SK-N-SH (cell line): ENCODE measurements at regions not wholly inside any gene's neighbourhood (a gene's known extent, or its start where the extent isn't known, plus 50 kb on each side); places are given as distances from the start of the nearest gene placed in this dataset.
A peak's percentile ranks its signal among the peaks of the same experiment; 100 is the strongest.

Experiments used
- CTCF ChIA-PET: fragments of 300-600, 350-600 bp; formaldehyde crosslinking; extraction: SDS; loops from one replicate; lab custom pipeline; 2021; lab: Yijun Ruan, JAX
- POLR2A ChIA-PET: fragments of 350-600 bp; sonication (Branson Sonifier 250); formaldehyde crosslinking; extraction: SDS; loops from one replicate; lab custom pipeline; 2020; ENCODE audit warnings: antibody characterized with exemption, inconsistent platforms; lab: Yijun Ruan, JAX
- DNase-seq: peaks from one replicate; pipeline ENCODE4 v3.0.0; 2012
- H2AFZ ChIP-seq: fragments of 200-600 bp; sonication (generic); 2 replicates; pipeline ENCODE4 v1.8.1; 2016; ENCODE audit warnings: antibody characterized with exemption, mild to moderate bottlenecking, low read depth
- H3F3A ChIP-seq: fragments of 200-600 bp; sonication (generic); replicated peaks from 2 replicates; pipeline ENCODE3; 2016; ENCODE audit warnings: antibody characterized with exemption, mild to moderate bottlenecking; ENCODE audit not compliant: insufficient read depth
- H3K27ac ChIP-seq, 2 experiments: fragments of 200-500 bp in 1 of 2; fragments of 200-600 bp in 1 of 2; sonication (Bioruptor generic) in 1 of 2; sonication (generic), shearing (Covaris generic) in 1 of 2; 2 replicates each; pipeline versions ENCODE4 v1.5.1 to v1.6.1; 2014 to 2016; ENCODE audit warnings: low read depth in 2 of 2, inconsistent platforms in 1 of 2, low read length in 1 of 2, mild to moderate bottlenecking in 1 of 2, mixed read lengths in 1 of 2
- H3K27me3 ChIP-seq: fragments of 200-600 bp; sonication (generic), shearing (Covaris generic); 2 replicates; pipeline ENCODE4 v1.6.1; 2016; ENCODE audit warnings: mixed run types; ENCODE audit not compliant: insufficient read depth
- H3K36me3 ChIP-seq, 2 experiments: fragments of 200-500 bp in 1 of 2; fragments of 200-600 bp in 1 of 2; sonication (Bioruptor generic) in 1 of 2; sonication (generic) in 1 of 2; replicated peaks in 1 of 2; 2 replicates each; pipeline versions ENCODE3 to v1.5.1; 2014 to 2016; ENCODE audit warnings: low read length in 1 of 2, mild to moderate bottlenecking in 1 of 2; ENCODE audit not compliant: insufficient read depth in 2 of 2, control insufficient read depth in 1 of 2
- H3K4me1 ChIP-seq, 2 experiments: fragments of 200-500 bp in 1 of 2; fragments of 200-600 bp in 1 of 2; sonication (Bioruptor generic) in 1 of 2; sonication (generic), shearing (Covaris generic) in 1 of 2; 2 replicates each; pipeline versions ENCODE4 v1.5.1 to v1.6.1; 2014 to 2016; ENCODE audit warnings: low read depth in 1 of 2, low read length in 1 of 2, mixed run types in 1 of 2; ENCODE audit not compliant: insufficient read depth in 2 of 2, control insufficient read depth in 1 of 2
- H3K4me2 ChIP-seq: fragments of 200-600 bp; sonication (generic), shearing (Covaris generic); 2 replicates; pipeline ENCODE4 v1.6.1; 2017; ENCODE audit warnings: mixed run types
- H3K4me3 ChIP-seq, 2 experiments: fragments of 200-500 bp in 1 of 2; fragments of 200-600 bp in 1 of 2; sonication (Bioruptor generic) in 1 of 2; sonication (generic), shearing (Covaris generic) in 1 of 2; 2 replicates each; pipeline versions ENCODE4 v1.5.1 to v1.8.1; 2014 to 2016; ENCODE audit warnings: low read depth in 2 of 2, inconsistent platforms in 1 of 2, low read length in 1 of 2, mild to moderate bottlenecking in 1 of 2, mixed read lengths in 1 of 2, moderate library complexity in 1 of 2
- H3K79me2 ChIP-seq: fragments of 200-600 bp; sonication (generic); 2 replicates; pipeline ENCODE4 v1.8.1; 2017; ENCODE audit warnings: mild to moderate bottlenecking; ENCODE audit not compliant: insufficient read depth
- H3K9ac ChIP-seq: fragments of 200-600 bp; sonication (generic); 2 replicates; pipeline ENCODE4 v1.6.1; 2017; ENCODE audit warnings: mixed run types
- H3K9me2 ChIP-seq: fragments of 200-600 bp; sonication (generic); 2 replicates; pipeline ENCODE4 v1.6.1; 2017; ENCODE audit warnings: mixed run types
- H3K9me3 ChIP-seq: fragments of 200-600 bp; sonication (generic); 2 replicates; pipeline ENCODE4 v1.6.1; 2017; ENCODE audit warnings: mixed run types, mild to moderate bottlenecking, moderate library complexity
- H4K20me1 ChIP-seq: fragments of 200-600 bp; sonication (generic); 2 replicates; pipeline ENCODE4 v1.6.1; 2017; ENCODE audit warnings: mild to moderate bottlenecking, mixed run types; ENCODE audit not compliant: insufficient read depth
- CHD2 ChIP-seq: fragments of 150-350 bp; IDR thresholded peaks from 2 replicates; pipeline ENCODE4 v1.6.1; 2018; ENCODE audit warnings: low read length; ENCODE audit not compliant: partially characterized antibody
- ELF1 ChIP-seq: IDR thresholded peaks from 2 replicates; pipeline ENCODE4 v1.4.0; 2012
- EP300 ChIP-seq, 2 experiments: IDR thresholded peaks; 2 replicates each; pipeline versions ENCODE4 v1.4.0 to v1.6.1; 2012; ENCODE audit warnings: borderline replicate concordance in 1 of 2, low read depth in 1 of 2, low read length in 1 of 2
- EZH2phosphoT487 ChIP-seq: fragments of 200-600 bp; sonication (generic); IDR thresholded peaks from 2 replicates; pipeline ENCODE4 v1.6.1; 2017; ENCODE audit warnings: low read depth, mixed run types, mild to moderate bottlenecking, antibody characterized with exemption, moderate library complexity, borderline replicate concordance
- FOXJ3 ChIP-seq: sonication (generic); formaldehyde crosslinking; IDR thresholded peaks from 2 replicates; pipeline ENCODE4 v1.5.1; 2020; ENCODE audit warnings: mild to moderate bottlenecking, missing genetic modification reagents
- GATA2 ChIP-seq: sonication (generic); formaldehyde crosslinking; IDR thresholded peaks from 2 replicates; pipeline ENCODE4 v1.5.0; 2020; ENCODE audit warnings: mild to moderate bottlenecking, missing genetic modification reagents
- IRF3 ChIP-seq: fragments of 150-350 bp; IDR thresholded peaks from 2 replicates; pipeline ENCODE4 v1.6.1; 2016; ENCODE audit warnings: mild to moderate bottlenecking, low read depth, low read length
- RAD21 ChIP-seq: IDR thresholded peaks from 2 replicates; pipeline ENCODE4 v1.6.1; 2012; ENCODE audit warnings: mild to moderate bottlenecking, low read length
- SIN3A ChIP-seq: IDR thresholded peaks from 2 replicates; pipeline ENCODE4 v1.6.1; 2012; ENCODE audit warnings: low read depth, mild to moderate bottlenecking, low read length, moderate library complexity, borderline replicate concordance
- SMC3 ChIP-seq: IDR thresholded peaks from 2 replicates; pipeline ENCODE4 v1.6.1; 2012; ENCODE audit warnings: low read depth, low read length, improper control_type of control experiment
- TCF12 ChIP-seq: IDR thresholded peaks from 2 replicates; pipeline ENCODE4 v1.4.0; 2012
- WGBS: methylation state at CpG from one replicate; pipeline ENCODE4 v1.1.6; 2017; ENCODE audit warnings: low lambda C conversion rate; 5-methylcytosine and 5-hydroxymethylcytosine counted together
- TF ChIP-seq, protein P1 (sequence below): fragments of 200-600 bp; sonication (generic); IDR thresholded peaks from 2 replicates; pipeline ENCODE4 v1.6.1; 2017; ENCODE audit warnings: antibody characterized with exemption, mild to moderate bottlenecking, moderate library complexity
- TF ChIP-seq, protein P2 (sequence below): IDR thresholded peaks from 2 replicates; pipeline ENCODE4 v1.4.0; 2012; ENCODE audit warnings: low read depth
- TF ChIP-seq, protein P3 (sequence below): IDR thresholded peaks from 2 replicates; pipeline ENCODE4 v1.4.0; 2012; ENCODE audit warnings: low read depth, borderline replicate concordance

DNA sequence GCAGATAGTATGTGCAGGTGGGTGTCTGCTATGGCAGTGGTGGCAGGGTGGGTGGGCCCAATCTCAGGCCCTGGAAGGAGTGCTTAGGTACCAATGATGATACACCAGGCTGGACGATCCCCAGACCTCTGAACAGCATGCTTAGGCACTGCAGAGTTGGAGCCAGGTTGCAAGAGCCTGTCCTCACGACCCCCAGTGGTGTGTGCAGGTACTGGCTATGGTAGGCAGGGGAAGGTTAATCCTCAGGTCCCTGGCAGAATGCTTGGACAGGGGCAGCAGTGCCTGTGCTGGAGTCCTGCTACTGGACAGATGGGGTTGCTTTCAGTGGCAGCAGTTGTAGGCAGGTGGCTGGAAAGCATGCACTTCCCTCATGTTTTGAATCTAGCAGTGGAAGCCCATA, 100.5 kb upstream of the NEK7 start:
- Histone ChIP-seq H3K9me3 (0 out of 2 replicates have a peak, but pooled peaks cover 3% of the 10 kb centered on the region), H3K9ac (no peak overlapping the region), H3K4me1 (no peaks in the 10 kb centered on the region), H3K9me2 (no peaks in the 10 kb centered on the region), H2AFZ (no peak overlapping the region), H3K79me2 (no peaks in the 10 kb centered on the region), H3F3A (no peaks in the 10 kb centered on the region), H3K4me2 (no peak overlapping the region), H3K36me3 (peaks cover 0 to 4% of the 10 kb centered on the region in 2 experiments), H3K4me3 (no peak overlapping the region), H3K27ac (no peak overlapping the region), H4K20me1 (no peaks in the 10 kb centered on the region), H3K27me3 (no peaks in the 10 kb centered on the region)
- CTCF ChIA-PET: no interaction called here
- TF ChIP-seq, protein P1, sequence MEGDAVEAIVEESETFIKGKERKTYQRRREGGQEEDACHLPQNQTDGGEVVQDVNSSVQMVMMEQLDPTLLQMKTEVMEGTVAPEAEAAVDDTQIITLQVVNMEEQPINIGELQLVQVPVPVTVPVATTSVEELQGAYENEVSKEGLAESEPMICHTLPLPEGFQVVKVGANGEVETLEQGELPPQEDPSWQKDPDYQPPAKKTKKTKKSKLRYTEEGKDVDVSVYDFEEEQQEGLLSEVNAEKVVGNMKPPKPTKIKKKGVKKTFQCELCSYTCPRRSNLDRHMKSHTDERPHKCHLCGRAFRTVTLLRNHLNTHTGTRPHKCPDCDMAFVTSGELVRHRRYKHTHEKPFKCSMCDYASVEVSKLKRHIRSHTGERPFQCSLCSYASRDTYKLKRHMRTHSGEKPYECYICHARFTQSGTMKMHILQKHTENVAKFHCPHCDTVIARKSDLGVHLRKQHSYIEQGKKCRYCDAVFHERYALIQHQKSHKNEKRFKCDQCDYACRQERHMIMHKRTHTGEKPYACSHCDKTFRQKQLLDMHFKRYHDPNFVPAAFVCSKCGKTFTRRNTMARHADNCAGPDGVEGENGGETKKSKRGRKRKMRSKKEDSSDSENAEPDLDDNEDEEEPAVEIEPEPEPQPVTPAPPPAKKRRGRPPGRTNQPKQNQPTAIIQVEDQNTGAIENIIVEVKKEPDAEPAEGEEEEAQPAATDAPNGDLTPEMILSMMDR: peak; percentile 31; the same call in 1 of the 2 replicates
- no peak for TF ChIP-seq CHD2
- POLR2A ChIA-PET: no interaction called here
- 40% methylated on average over 1 of the region's 2 CpGs for WGBS
- DNase-seq: peak; percentile 2

GRCh38 chr1:198064181-198064580, 92.6 kb upstream of the NEK7 start:
- CTCF ChIA-PET: no interaction called here

More at GRCh38 chr1:198064181-198064580, 92.6 kb upstream of the NEK7 start:
- Histone ChIP-seq H2AFZ (no peak overlapping the region), H3K4me2 (no peak overlapping the region), H4K20me1 (no peaks in the 10 kb centered on the region), H3K9ac (no peak overlapping the region), H3K79me2 (no peaks in the 10 kb centered on the region), H3K9me3 (no peaks in the 10 kb centered on the region), H3K4me1 (no peaks in the 10 kb centered on the region), H3K27ac (no peak overlapping the region), H3K4me3 (no peak overlapping the region), H3K27me3 (no peaks in the 10 kb centered on the region), H3K36me3 (no peaks in the 10 kb centered on the region), H3K9me2 (no peaks in the 10 kb centered on the region), H3F3A (peaks cover 5% of the 10 kb centered on the region)
- POLR2A ChIA-PET: no interaction called here
- WGBS: 62% methylated on average over 2 of the region's 2 CpGs
- TF ChIP-seq, protein P2, sequence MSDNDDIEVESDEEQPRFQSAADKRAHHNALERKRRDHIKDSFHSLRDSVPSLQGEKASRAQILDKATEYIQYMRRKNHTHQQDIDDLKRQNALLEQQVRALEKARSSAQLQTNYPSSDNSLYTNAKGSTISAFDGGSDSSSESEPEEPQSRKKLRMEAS: no peak
- TF ChIP-seq, protein P3, sequence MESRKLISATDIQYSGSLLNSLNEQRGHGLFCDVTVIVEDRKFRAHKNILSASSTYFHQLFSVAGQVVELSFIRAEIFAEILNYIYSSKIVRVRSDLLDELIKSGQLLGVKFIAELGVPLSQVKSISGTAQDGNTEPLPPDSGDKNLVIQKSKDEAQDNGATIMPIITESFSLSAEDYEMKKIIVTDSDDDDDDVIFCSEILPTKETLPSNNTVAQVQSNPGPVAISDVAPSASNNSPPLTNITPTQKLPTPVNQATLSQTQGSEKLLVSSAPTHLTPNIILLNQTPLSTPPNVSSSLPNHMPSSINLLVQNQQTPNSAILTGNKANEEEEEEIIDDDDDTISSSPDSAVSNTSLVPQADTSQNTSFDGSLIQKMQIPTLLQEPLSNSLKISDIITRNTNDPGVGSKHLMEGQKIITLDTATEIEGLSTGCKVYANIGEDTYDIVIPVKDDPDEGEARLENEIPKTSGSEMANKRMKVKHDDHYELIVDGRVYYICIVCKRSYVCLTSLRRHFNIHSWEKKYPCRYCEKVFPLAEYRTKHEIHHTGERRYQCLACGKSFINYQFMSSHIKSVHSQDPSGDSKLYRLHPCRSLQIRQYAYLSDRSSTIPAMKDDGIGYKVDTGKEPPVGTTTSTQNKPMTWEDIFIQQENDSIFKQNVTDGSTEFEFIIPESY: no peak
- no peak for TF ChIP-seq ELF1
- TF ChIP-seq EP300 (IDR thresholded peaks at IDR 0.05; ENCODE audit: borderline replicate concordance in 1 of 2, low read depth in 1 of 2, low read length in 1 of 2): no peak
- TF ChIP-seq RAD21: no peak
- TF ChIP-seq SMC3: no peak
- no peak for TF ChIP-seq FOXJ3 (CRISPR knock-in tag)
- no peak for TF ChIP-seq IRF3
- TF ChIP-seq SIN3A: no peak
- TF ChIP-seq CHD2: no peak
- TF ChIP-seq EZH2phosphoT487: no peak
- TF ChIP-seq TCF12: no peak
- no peak for TF ChIP-seq GATA2 (CRISPR knock-in tag)
- DNase-seq: no peak
